GM18517 (cell line): ENCODE measurements at regions not wholly inside any gene's neighbourhood (a gene's known extent, or its start where the extent isn't known, plus 50 kb on each side); places are given as distances from the start of the nearest gene placed in this dataset.
A peak's percentile ranks its signal among the peaks of the same experiment; 100 is the strongest.

ENCODE experiments used
- ATAC-seq: cut with Tn5 transposase; IDR thresholded peaks from one replicate; pipeline ENCODE4 v1.9.1; 2021; ENCODE audit warnings: mild to moderate bottlenecking, moderate library complexity; ENCODE audit not compliant: unreplicated experiment

DNA sequence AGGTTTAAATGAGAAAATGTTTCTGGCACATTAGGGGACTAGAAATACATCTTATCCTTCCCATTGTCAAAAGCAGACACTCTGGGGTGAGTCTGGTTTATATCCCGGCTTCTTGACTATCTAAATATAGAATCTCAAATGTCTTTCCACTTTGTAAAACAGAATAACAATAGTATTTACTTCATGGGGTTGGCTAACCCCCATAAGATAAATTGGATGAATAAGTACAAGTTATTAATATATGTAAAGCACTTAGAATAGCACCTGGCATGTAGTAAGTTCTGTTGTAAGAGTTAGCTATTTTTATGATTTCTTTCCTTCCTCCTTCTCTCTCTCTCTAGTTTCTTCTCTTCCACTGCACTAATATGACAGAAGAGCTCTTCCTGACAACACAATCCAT lies 499.1 kb downstream of the INSC start:
- no peak for ATAC-seq

DNA sequence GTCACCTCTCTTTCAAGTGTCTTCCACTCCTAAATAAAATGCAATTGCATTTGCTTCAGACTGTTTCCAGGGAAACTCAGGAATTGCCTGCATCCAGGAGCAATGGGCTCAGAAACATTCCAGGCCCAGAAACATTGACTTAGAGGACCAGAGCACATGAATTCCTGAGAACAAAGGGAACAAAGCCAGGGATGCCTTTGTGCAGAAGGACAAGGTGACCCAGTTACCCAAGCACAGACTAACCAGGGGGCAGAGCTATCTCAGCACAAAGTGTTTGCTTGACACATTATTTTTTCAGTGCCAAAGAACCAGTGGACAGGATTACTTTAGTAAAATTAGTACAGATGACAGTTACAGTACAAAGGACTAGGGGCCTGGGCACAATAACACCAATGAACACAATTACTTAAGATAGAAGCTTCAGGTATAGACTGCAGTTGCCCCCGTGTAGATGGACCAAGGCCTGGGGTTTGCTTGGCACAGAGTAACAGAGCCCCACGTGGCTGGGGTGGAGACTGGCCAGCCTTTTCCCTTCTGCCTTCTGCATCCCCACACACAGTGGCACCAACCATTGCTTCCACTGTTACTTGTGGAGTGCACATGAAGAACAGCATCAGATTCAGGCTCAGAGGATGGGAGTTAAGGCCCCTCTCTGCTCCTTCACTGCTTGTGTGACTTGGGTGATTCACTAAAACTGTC lies 500.8 kb downstream of the INSC start:
- ATAC-seq: no peak

DNA sequence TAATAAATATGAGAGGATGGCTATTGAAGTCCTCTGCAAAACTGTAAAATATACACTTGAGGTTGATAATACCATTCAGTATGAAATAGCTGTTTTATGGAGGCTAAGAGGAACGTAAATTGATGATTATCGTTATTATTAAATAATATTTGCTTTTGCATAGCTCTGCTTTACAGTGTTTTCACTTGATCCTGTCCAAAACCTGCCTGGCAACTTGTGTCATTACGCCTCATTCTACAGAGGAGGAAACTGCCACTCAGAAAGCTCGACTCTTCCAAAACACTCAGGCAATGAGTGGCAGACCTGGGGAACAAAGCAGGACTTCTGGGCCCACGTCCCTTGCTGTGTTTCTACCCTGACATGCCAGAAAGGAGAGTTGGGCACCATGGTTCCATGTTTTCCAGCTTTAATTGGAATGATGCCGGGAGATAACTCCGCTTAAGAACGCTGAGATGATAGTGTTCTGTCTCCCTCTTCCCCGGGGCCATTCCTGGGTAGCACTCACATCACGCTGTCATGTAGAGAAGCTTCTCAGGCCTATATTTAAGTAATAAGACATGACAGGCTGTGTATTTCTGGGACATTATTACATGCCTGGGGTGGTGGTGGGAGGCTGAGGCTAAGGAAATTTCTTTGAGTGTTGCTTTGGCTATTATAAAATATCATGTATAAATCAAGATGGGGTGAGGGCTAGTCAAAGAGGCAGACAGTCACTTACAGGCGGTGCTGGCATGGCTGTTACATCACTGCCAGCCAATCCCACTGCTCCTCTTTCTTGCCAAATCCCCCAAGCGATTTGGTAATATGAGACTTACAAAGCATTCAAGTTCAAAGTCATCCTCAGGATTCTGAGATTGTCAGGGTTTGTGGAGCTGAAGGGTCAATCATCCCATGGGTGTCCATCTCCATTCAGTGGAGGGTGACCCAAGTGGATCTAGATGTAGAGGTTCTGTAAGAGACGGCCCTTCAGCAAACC lies 501.7 kb downstream of the INSC start:
- no peak for ATAC-seq

DNA sequence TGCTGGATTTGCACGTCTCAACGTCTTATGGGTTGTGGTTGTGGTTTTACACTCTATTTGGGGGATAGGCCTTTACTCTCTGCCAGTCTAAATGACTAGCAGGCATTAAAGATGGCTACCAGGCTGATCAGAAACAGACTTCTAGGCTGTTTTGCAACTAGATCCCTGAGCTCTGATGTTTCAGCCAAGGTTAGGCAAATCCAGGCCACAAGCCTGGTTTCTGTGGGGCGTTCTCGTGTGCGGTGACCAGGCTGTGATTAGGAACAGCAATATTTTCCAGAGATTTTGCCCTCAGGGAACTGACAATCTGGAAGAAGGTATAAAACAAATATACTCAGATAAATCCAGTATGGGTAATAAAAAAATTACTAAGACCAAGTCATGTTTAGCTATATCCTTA lies 502.4 kb downstream of the INSC start:
- ATAC-seq: no peak

DNA sequence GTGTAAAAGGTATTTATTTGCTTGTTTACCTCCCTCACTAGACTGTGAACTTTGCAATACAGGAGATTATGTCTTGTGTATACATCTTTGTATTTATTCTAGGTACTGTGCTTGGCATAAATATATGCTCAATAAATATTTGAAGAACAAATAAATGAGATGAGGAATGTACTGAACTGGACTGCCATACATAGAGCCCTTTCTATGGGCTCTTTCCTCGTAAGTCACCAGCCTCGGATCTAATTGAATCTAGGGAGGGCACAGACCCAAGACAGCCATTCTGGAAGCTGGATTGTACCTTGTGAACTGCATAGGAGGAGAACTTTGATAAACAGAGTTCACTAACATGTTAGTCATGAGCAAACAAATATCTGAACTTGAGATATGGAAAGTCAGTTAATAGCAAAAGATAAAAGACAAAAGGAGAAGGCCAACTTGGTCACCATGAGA lies 503.9 kb downstream of the INSC start:
- no peak for ATAC-seq

DNA sequence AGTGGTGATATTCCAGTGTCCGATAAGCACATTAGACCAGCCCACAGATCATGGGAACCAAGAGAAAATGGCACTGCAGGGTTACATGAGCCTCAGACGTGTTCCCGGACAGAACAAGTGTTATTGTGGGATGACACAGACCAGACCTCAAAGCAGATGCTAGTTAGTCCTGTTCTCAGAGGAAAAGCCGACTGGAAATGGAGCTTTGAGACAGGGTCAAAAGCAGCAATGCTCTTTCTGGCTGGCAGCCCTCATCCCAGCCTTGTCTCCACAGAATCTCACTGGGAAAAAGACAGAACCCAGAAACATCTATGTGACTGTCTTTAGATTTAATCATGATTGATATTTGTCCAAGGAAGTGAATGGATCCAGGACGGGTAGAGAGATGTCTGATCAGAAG lies 506.8 kb downstream of the INSC start:
- ATAC-seq: no peak

DNA sequence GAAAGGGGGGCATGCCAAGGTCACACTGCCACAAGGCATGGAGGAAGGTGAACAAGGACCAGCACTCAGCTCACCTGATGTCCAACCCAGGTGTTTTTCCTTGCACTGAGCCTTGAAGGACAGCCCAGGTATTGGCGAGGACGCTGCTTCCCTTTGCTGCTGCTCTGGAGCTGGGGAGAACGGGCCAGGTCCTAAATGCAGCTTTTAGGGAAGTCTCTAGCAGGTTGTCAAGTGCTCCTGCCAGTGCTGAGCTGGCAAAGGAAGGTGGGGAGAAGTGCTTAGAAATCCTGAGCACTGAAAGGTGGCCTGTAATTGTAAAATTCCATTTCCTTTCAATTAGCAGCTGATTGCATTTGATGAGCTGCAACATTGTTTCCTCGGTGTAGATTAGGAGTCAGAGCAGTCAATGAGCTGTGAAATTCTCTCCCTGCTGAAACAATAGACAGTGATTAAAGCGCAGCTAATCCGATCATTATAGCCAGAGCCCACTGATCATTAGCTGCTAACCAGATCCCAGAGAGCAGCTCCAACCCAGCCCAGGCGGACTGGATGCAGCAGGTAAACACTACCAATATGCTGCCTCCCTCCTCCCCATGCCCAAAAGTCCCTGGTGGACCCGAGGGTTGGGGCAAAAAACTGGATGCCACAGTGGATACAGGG lies 507.6 kb downstream of the INSC start:
- ATAC-seq: no peak

DNA sequence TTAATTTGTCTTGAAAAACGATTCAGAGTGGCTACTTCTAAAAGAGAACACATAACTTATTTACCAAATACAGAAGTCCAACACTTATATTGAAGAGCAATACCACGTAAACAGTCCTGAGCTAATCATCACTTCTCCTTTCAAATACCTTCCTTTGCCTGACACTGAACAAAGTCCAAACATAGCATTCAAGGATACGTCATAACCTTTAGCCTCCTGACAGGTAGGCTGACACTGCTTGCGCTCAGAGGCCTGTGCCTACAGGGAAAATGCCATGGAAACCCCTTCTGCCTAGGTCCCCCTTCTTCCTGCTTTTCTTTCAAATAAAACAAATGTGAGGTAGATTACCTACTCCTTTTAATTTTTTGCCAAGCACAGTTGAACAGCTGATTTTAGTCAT lies 510.0 kb downstream of the INSC start:
- no peak for ATAC-seq

DNA sequence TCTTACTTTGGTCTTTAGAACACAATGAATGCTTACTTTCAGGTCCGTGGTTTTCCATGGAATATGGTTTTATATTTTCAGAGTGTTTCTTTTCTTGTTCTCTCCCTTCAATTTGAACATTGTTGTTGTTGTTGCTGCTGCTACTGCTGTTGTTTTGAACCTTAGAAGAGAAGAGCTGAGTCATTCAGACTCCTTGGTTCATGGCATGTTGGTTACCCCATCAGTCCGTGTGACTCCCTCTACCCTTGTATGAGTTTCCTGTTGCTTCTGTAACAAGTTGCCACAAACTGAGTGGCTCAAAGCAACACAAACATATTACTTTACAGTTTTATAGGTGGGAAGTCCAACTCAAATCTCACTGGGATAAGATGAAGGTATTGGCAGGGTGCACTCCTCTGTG lies 511.0 kb downstream of the INSC start:
- ATAC-seq: no peak

DNA sequence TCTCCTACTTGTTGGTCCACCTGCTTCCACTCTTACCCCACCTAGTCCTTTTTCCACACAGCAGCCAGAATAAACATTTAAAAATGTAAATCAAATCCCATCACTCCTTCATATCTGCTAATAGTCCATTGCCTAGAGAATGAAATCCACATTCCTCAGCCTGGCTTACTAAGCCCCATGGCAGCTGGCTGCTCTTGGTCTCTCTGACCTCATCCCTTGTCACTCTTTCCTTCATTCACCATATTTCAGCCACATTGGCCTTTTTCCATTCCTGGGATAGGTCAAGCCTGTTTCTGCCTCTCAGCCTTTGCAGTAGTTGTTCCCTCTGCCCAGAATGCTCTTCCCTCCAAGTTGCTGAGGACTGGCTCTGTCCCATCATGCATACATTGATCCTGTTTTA lies 512.8 kb downstream of the INSC start:
- ATAC-seq: no peak

DNA sequence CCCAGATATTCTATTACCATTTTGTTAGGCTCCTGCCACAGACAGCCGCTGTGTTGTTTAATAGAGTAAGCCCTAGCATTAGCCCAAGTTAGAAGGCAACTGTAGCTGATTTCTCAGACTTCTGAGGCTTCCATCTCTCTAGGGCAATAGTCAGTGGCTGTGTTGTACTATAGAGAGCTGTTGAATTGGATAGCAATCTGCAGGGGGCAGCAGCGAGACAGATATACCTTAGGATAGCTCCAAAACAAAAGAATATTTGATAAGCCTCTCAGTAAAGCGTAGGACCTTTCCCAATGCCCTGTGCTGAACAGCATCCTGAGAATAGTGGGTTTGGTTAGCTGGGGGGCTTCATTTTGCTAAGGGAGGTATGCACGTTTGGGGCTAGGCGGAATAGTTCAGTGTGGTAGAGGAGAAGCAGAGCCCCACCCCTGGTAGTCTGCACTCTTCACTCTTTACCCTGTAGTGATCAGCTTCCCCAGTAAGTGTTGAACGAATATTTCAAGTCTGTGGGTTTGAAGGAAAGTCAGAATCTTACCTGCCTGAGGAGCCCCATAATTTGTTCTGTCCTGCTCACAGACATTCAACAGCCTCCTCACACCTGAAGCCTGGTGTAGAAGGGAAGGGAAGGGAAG lies 515.1 kb downstream of the INSC start:
- no peak for ATAC-seq

DNA sequence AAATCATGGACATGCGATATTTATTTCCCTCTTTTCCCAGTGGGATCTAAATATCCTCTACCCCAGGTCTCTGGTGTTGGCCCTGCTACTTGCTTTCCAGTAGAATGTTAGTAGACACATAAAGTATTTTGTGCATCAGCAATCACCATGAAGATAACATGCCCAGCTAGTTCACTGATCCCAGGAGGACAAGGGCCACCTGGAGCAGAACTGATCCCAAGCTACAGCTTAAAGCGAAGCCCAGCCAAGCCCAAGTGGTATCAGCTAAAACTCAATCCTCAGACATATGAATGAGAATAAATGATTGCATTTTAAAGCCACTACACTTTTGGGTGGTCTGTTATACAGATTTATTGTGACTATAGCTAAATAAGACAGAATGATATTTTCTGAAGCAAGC lies 516.2 kb downstream of the INSC start:
- ATAC-seq: no peak

DNA sequence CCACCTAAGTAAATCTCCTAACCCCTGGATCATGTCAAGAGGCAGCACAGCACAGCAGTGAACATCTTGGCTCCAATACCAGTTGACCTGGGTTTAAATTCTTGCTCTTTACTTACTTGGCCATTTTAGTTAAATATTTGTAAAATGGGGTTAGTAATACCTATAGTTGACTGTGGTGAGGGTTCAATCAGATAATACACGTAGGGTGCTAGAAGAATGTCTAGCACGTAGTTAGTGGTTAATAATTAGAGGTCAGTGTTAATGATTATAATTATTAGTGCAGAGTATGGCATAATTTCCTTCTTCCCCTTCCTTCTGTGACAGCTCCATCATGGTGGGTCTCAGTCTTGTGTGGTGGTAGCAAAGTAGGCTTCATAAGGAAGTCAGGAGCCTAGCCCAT lies 520.8 kb downstream of the INSC start:
- ATAC-seq: no peak

DNA sequence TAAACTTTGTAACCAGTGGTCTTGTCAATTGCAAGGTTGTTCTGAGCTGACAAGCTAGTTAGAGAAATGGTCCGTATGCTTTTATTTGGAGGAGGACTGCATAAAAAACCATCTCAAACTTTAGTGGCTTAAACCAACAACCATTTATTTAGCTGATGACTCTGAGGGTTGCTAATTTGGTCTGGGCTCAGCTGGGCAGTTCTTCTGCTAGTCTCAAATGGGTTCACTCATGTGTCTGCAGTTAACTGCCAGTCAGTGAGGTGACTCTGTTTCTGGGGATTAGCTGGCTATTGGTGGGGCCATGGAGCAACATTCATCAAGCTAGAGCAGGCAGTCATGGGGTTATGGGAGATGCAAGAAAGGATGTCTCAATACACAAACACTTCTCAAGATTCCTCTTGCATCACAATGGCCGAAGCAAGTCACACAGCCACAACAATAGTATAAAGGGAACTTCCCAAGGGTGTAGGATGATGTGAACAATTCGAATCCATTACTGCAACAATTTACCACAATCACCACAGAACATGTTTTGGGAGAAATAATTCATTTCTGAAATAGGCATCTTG lies 521.9 kb downstream of the INSC start:
- ATAC-seq: no peak

DNA sequence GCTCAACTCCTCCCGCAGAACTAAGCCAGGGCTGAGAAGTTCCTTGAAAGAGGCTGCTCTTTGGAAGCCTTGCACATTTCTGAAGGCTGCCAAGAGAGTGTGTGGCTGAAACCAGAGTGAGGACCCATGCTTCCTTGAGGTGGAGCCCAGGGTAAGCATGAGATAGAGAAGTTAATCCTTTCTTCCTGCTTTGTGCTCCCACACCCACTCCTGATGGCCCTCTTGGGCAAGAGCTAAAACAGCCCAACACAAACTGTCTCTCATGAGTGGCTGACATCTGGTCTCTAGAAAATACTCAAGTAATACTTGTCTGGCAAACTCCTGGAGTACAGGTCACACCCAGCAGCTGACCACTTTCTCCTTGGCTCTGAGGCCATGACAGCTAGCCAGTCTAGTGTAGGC lies 523.7 kb downstream of the INSC start:
- no peak for ATAC-seq

DNA sequence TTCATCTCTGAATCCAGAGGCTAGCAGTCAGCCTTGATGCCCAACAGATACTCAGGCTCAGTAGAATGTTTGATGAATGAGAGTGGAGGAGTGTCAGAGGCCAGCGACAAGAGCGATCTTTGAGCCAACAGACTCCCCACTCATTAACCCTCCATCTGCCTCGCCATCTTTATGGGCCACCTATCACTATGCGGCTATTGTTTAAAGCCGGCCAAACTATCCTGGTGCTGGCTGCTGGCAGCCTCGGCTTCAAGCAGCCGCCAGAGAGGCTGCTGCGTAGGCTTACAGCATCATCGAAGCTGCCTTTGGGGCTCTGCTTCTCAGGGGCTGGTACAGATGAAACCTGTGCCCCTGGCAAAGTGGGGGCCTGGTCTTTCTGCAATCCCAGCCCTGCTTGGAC lies 525.6 kb downstream of the INSC start:
- no peak for ATAC-seq

DNA sequence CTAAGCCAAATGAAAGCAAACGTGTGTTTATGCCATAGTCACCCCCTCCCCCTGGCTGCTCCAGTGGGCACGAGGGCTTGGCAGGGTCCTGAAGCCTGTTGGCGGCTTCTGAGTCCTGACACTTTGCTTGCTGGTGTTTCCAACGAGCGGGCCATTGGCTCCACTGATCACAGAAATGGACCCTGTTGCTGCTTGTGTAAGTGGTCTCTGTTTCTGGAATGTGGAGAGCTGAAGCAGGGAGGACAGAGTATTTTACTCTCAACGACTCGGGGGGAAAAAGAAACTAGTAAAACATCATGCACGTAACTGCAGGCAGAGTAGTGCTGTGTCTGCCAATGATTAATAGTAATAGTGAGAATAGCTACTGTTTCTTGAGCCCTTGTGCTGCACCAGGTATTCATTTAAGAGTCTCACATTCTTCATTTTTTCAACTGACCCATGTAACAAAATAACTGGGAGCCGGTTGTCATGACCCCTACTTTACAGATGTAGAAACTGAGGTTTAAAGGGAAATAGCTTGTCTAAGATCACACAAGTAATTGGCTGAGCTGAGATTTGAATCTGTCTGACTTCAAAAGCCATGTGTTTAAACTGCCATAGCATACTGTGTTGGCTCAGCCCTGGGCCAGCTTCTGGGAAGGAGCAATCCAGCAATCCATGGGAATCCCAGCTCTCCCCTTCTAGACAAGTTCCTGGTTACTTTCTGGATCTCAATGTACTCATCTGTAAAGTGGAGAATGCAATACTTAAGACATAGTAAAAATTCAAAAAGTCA lies 526.7 kb downstream of the INSC start:
- no peak for ATAC-seq

DNA sequence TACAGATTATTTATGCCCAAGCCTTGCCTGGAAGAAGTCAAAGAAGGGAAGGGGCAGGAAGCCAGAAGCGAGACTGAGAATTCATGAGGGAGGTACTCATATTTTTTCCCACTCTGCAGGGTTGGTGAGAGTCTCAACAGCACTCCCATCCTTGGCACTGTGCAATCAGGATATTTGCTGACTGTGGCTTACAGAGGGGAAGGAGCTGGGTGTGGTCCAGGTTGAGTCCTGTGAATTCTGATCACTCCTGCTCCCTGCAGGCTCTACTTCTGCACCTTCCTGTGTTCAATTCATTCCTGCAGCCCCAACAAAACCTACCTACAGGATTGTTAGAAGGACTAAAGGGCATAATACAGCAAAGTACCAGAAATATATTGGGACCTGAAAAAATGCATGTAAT lies 530.5 kb downstream of the INSC start:
- ATAC-seq: no peak

DNA sequence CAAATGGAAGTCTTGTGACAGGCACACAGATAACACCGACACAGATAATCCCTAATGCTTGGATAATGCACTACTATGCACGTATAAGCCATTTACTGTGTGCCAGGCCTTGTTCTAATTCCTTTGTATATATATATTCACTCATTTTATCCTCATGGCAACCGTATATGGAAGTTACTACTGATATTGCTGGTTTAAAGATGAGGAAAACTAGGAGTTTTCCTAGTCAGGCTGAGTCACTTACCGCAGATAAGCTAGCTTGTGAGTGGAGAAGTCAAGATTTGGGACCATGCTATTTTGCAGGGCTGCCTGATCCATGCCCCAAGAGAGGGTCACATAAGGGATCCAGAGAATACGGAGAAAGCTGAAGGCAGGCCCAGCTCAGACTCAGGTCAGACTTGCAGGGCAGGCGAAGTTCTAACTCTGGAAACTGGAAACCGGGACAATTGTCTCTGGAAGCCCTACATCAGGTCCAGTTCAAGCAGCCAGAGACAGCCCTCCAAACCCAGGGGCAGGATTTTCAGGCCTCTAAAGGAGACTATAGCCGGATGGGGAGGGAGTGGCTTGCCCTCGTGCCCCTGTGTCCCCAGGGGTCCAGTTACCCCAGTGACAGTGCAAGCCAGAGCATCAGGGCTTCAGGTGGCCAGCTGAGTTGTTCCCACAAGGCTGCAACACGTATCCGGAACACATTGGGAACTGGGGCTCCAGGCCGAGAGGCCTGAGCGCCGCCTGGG lies 534.8 kb downstream of the INSC start:
- peak; percentile 12 for ATAC-seq
